GM21529 (cell line): ENCODE measurements at regions not wholly inside any gene's neighbourhood (a gene's known extent, or its start where the extent isn't known, plus 50 kb on each side); places are given as distances from the start of the nearest gene placed in this dataset.
"Not testable (repeated sequence)": the region's sequence is repeated elsewhere in the genome, so short reads cannot be mapped to it uniquely, and the experiment has no call there.

ENCODE experiments used
- ATAC-seq: cut with Tn5 transposase; IDR thresholded peaks from one replicate; pipeline ENCODE4 v1.9.1; 2021; ENCODE audit not compliant: unreplicated experiment

GRCh38 chr4:159030297-159030696 is 72.6 kb upstream of the RAPGEF2 start:
- ATAC-seq, result not testable (repeated sequence)

- ATAC-seq, result peak; percentile 79
These were observed 67.3 kb upstream of the RAPGEF2 start for GRCh38 chr4:159035570-159035969.

GRCh38 chr4:159038536-159038935 is 64.3 kb upstream of the RAPGEF2 start:
- ATAC-seq, result no peak

GRCh38 chr4:159041054-159042034 is 61.5 kb upstream of the RAPGEF2 start:
- ATAC-seq, result no peak

GRCh38 chr4:159042097-159042605 is 60.7 kb upstream of the RAPGEF2 start:
- peak; percentile 51 for ATAC-seq

- no peak for ATAC-seq
These were observed 60.0 kb upstream of the RAPGEF2 start for GRCh38 chr4:159042868-159043267.

- ATAC-seq, result no peak
These were observed 59.0 kb upstream of the RAPGEF2 start for GRCh38 chr4:159043861-159044260.

GRCh38 chr4:159045321-159045720 is 57.6 kb upstream of the RAPGEF2 start:
- ATAC-seq, result no peak

GRCh38 chr4:159046683-159047082 is 56.2 kb upstream of the RAPGEF2 start:
- ATAC-seq, result no peak

- ATAC-seq, result no peak
These were observed 55.3 kb upstream of the RAPGEF2 start for GRCh38 chr4:159047478-159048165.

GRCh38 chr4:159048166-159048886 is 54.6 kb upstream of the RAPGEF2 start:
- no peak for ATAC-seq

GRCh38 chr4:159049780-159050375 is 53.0 kb upstream of the RAPGEF2 start:
- ATAC-seq, result no peak

GRCh38 chr4:159051245-159052071 is 51.4 kb upstream of the RAPGEF2 start:
- ATAC-seq, result peak; percentile 87

GRCh38 chr4:159052315-159052714 is 50.6 kb upstream of the RAPGEF2 start:
- ATAC-seq, result peak; percentile 48
